DMS53 treated with DMSO at 0.1 percent for 48 hours (cell line): ENCODE measurements at regions not wholly inside any gene's neighbourhood (a gene's known extent, or its start where the extent isn't known, plus 50 kb on each side); places are given as distances from the start of the nearest gene placed in this dataset.
"Not testable (repeated sequence)": the region's sequence is repeated elsewhere in the genome, so short reads cannot be mapped to it uniquely, and the experiment has no call there.

Experiments used
- DNase-seq: peaks from one replicate; lab custom pipeline; 2025; ENCODE audit not compliant: unreplicated experiment; lab: John Stamatoyannopoulos, UW

DNA sequence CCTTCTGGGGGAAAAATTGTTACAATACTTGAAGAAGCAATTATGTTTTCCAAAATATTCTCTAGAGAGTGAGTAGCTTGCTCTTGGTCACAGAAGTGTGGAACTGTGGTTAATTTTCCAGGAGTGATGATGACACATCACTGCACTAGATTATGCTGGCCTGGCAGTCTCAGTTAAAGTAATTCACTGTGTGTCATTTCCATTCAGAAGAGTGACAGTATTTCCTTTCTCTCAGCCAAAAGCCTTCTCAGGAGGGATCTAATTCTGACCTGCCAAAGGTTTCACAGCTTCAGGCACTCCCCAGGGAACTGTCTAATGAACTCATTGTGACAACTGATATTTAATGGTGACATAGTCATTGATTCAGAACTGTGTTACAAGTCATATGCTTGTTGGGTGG, 517.5 kb downstream of the TBC1D32 start:
- no peak for DNase-seq

GRCh38 chr6:120805276-120805675, 529.0 kb downstream of the TBC1D32 start:
- DNase-seq: peak; percentile 0

GRCh38 chr6:120804612-120805011, 529.7 kb downstream of the TBC1D32 start:
- DNase-seq: no peak

GRCh38 chr6:120786682-120787081, 547.6 kb downstream of the TBC1D32 start:
- no peak for DNase-seq

GRCh38 chr6:120786256-120786655, 548.0 kb downstream of the TBC1D32 start:
- no peak for DNase-seq

GRCh38 chr6:120785459-120786086, 548.7 kb downstream of the TBC1D32 start:
- DNase-seq: no peak

DNA sequence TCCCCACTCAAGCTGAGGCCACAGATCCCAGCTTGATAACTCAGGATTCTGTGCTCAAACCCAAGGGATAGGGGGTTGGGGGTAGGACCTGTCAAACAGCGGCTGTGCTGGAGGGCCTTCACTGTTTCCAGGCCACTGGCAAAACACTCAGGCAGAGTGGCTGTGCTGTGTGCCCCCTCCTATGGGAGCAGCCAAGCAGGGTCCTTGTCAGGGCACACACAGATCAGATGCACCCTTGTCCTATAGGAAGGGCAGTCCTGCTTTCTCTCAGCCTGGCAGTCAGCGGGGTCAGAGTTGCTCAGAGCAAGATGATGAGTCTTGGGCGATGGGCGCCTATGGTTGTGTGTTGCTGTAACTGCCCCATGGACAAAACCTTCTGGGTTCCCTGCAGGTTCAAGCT, 554.8 kb downstream of the TBC1D32 start:
- no peak for DNase-seq

DNA sequence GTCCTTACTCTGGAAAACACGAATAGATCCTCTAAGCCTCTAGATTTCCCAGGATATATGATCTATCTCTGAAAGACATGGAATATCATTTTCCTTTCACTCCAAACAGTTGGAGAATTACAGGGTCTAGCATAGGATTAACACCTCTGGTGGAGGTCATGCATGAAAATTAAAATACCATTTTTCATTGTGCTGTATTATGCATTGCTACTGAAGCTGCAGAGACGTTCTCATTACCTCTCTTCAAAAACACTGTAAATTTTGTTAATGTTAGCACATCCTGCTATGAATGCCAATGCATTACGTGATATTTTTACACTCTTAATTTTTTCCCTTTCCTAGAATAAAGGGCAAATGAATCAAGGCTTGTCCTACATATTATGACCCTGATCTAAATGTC, 558.6 kb downstream of the TBC1D32 start:
- DNase-seq: no peak

GRCh38 chr6:120774275-120774674, 560.0 kb downstream of the TBC1D32 start:
- no peak for DNase-seq

GRCh38 chr6:120771019-120771418, 563.3 kb downstream of the TBC1D32 start:
- DNase-seq: no peak

GRCh38 chr6:120764312-120764711, 570.0 kb downstream of the TBC1D32 start:
- no peak for DNase-seq

GRCh38 chr6:120759570-120759969, 574.7 kb downstream of the TBC1D32 start:
- DNase-seq: no peak

GRCh38 chr6:120748574-120748973, 585.7 kb downstream of the TBC1D32 start:
- DNase-seq: not testable (repeated sequence)

DNA sequence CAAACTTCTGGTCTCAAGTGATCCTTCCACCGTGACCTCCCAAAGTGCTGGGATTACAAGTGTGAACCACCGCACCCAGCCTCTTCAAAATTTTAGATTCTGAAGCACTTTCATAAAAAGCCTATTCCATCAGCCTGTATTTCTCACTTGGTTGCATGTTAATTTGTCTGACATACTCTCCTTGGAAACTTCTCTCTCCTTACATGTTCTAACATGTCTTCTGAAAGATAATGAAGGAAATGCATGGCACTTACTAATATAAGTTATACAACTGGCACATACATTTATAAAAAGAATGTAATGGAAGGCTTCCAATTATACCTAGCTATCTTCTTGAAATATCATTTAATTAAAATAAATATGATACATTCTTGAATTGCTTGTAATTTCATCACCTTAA, 597.5 kb downstream of the TBC1D32 start:
- DNase-seq: no peak

- no peak for DNase-seq
Measured at GRCh38 chr6:120735641-120736040, 598.6 kb downstream of the TBC1D32 start.

- DNase-seq: no peak
Measured at GRCh38 chr6:120711255-120711654, 623.0 kb downstream of the TBC1D32 start.

DNA sequence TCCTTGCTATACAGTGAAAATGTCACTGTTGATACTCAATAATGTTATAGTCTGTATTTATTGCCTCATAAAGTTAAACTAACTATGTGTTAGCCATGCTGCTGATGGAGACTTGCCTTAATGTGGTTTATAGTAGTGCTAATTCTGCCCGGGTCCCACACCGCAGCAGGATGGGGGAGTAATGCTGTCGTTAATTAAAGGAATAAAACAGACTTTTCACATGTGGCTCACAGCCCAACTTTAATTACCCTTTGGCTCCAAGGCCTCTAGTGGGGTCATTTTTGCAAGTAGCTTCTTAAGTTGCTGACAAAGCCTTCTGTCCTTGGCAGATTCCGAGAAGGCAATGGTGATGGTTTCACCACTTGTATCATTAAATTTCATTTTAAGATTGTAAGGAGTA, 634.3 kb downstream of the TBC1D32 start:
- no peak for DNase-seq

GRCh38 chr6:120686492-120686891, 647.8 kb downstream of the TBC1D32 start:
- DNase-seq: no peak

DNA sequence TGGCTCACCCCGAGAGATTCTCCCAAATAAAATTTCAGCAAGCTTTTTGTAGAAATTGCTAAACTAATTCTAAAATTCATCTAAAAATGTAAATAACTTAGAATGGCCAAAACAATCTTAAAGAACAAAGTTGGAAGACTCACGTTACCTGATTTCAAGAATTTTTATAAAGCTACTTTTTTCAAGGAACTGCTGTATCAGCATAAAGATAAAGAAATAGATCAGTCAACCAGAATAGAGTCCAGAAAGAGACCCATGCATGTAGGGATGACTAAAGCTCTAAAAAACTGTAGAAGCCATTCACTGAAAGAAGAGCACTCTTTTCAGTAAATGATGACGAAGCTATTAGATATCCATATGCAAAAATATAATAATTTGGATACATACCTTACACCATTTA, 652.1 kb downstream of the TBC1D32 start:
- DNase-seq: no peak

DNA sequence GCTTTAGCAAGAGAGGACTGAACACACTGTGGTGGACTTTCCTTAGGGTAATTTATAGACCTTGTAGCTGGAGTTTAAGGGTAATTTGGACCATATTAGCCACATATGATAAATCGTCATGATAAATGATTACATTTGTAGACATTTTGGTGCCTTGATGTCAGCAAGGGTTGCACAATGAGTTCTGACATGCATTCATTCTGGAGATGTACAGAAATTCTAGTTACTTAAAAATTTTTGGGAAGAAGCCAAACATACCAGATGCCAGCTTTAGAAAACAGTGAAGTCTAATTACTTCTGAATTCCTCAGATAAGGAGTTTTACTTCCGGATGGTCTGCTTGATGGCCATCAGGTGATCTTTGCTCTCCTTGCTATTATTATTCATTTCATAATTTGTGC, 653.1 kb downstream of the TBC1D32 start:
- DNase-seq: no peak

- DNase-seq: no peak
Measured at GRCh38 chr6:120675886-120676285, 658.4 kb downstream of the TBC1D32 start.

- DNase-seq: no peak
Measured at GRCh38 chr6:120671519-120671918, 662.8 kb downstream of the TBC1D32 start.

GRCh38 chr6:120652506-120652905, 681.8 kb downstream of the TBC1D32 start:
- DNase-seq: peak; percentile 78
